H1 (cell line): ENCODE measurements at regions not wholly inside any gene's neighbourhood (a gene's known extent, or its start where the extent isn't known, plus 50 kb on each side); places are given as distances from the start of the nearest gene placed in this dataset.
A peak's percentile ranks its signal among the peaks of the same experiment; 100 is the strongest.

Experiments
- CTCF ChIA-PET: fragments of 300-600 bp; sonication (Branson Sonifier 250); formaldehyde crosslinking; loops from one replicate; lab custom pipeline; 2021; ENCODE audit not compliant: partially characterized antibody; lab: Charles Lee
- POLR2A ChIA-PET: fragments of 300-600 bp; sonication (Branson Sonifier 250); formaldehyde crosslinking; loops from one replicate; lab custom pipeline; 2021; ENCODE audit warnings: inconsistent platforms; ENCODE audit not compliant: partially characterized antibody; lab: Charles Lee
- DNase-seq, 2 experiments: peaks; one replicate each; pipeline versions ENCODE4 v3.0.0 to v3.0.0-alpha.2; 2010 to 2022; ENCODE audit warnings: low spot score in 2 of 2, low read depth in 1 of 2, mixed read lengths in 1 of 2
- FAIRE-seq: peaks from 2 replicates; lab custom pipeline; 2011; peaks lifted over from hg19 to GRCh38; lab: Jason Lieb, UNC
- H2AFZ ChIP-seq: 2 replicates; pipeline ENCODE4 v1.8.1; 2012; ENCODE audit warnings: low read length, inconsistent platforms
- H2AK5ac ChIP-seq: 2 replicates; pipeline ENCODE4 v1.6.1; 2013; ENCODE audit warnings: low read depth, low read length
- H2BK120ac ChIP-seq: replicated peaks from 2 replicates; pipeline ENCODE3; 2013; ENCODE audit warnings: low read depth, low read length, inconsistent platforms
- H2BK12ac ChIP-seq: 2 replicates; pipeline ENCODE4 v1.6.1; 2013; ENCODE audit warnings: low read depth, low read length
- H2BK15ac ChIP-seq: 2 replicates; pipeline ENCODE4 v1.6.1; 2013; ENCODE audit warnings: low read length
- H2BK20ac ChIP-seq: 2 replicates; pipeline ENCODE4 v1.6.1; 2013; ENCODE audit warnings: low read length
- H2BK5ac ChIP-seq: 2 replicates; pipeline ENCODE4 v1.6.1; 2013; ENCODE audit warnings: low read depth, low read length
- H3K14ac ChIP-seq: 2 replicates; pipeline ENCODE4 v1.6.1; 2013; ENCODE audit warnings: inconsistent platforms; ENCODE audit not compliant: insufficient read length
- H3K18ac ChIP-seq: 2 replicates; pipeline ENCODE4 v1.6.1; 2013; ENCODE audit warnings: low read length; ENCODE audit errors: extremely low read depth
- H3K23ac ChIP-seq: 2 replicates; pipeline ENCODE4 v1.6.1; 2013; ENCODE audit warnings: inconsistent platforms; ENCODE audit not compliant: insufficient read length
- H3K23me2 ChIP-seq: 2 replicates; pipeline ENCODE4 v1.6.1; 2013; ENCODE audit warnings: low read depth, low read length
- H3K27ac ChIP-seq: 2 replicates; pipeline ENCODE4 v1.6.1; 2011; ENCODE audit warnings: low read depth, low read length, inconsistent platforms
- H3K27me3 ChIP-seq, 4 experiments: replicated peaks in 1 of 4; 1 replicate in 1 of 4; 2 replicates in 3 of 4; pipeline versions ENCODE4 v1.6.1 to v1.8.1; 2011 to 2013; ENCODE audit warnings: low read length in 3 of 4, mild to moderate bottlenecking in 3 of 4, inconsistent platforms in 2 of 4, mixed read lengths in 2 of 4, moderate library complexity in 1 of 4; ENCODE audit not compliant: control insufficient read depth in 3 of 4, insufficient read depth in 3 of 4; ENCODE audit errors: extremely low read depth in 1 of 4
- H3K36me3 ChIP-seq, 4 experiments: 2 replicates each; pipeline versions ENCODE4 v1.6.1 to v1.8.1; 2011 to 2013; ENCODE audit warnings: mild to moderate bottlenecking in 4 of 4, low read length in 3 of 4, moderate library complexity in 2 of 4, control low read depth in 1 of 4, inconsistent platforms in 1 of 4; ENCODE audit not compliant: insufficient read depth in 4 of 4, control insufficient read depth in 2 of 4
- H3K4ac ChIP-seq: replicated peaks from 2 replicates; pipeline ENCODE3; 2013; ENCODE audit warnings: low read length, low read depth, mixed read lengths, inconsistent platforms; ENCODE audit not compliant: insufficient read length
- H3K4me1 ChIP-seq, 4 experiments: replicated peaks in 1 of 4; 1 replicate in 1 of 4; 2 replicates in 3 of 4; pipeline versions ENCODE4 v1.6.1 to v1.8.1; 2011 to 2013; ENCODE audit warnings: low read length in 3 of 4, inconsistent platforms in 2 of 4, mixed read lengths in 1 of 4; ENCODE audit not compliant: insufficient read depth in 4 of 4, control insufficient read depth in 3 of 4
- H3K4me2 ChIP-seq, 2 experiments: 2 replicates each; pipeline versions ENCODE4 v1.6.1 to v1.8.1; 2011 to 2013; ENCODE audit warnings: low read depth in 2 of 2, low read length in 2 of 2, control low read depth in 1 of 2, inconsistent platforms in 1 of 2, mild to moderate bottlenecking in 1 of 2; ENCODE audit not compliant: insufficient read depth in 1 of 2
- H3K4me3 ChIP-seq, 4 experiments: fragments of 200-600, 300-600 bp in 1 of 4; sonication (generic), shearing (Covaris generic), sonication (Bioruptor Twin) in 1 of 4; 2 replicates each; pipeline versions ENCODE4 v1.5.1 to v1.8.1; 2011 to 2016; ENCODE audit warnings: low read length in 4 of 4, low read depth in 3 of 4, control low read depth in 2 of 4, inconsistent platforms in 2 of 4, mild to moderate bottlenecking in 2 of 4, mixed read lengths in 1 of 4, moderate library complexity in 1 of 4; ENCODE audit not compliant: insufficient read depth in 2 of 4; ENCODE audit errors: extremely low read depth in 1 of 4
- H3K56ac ChIP-seq: replicated peaks from 2 replicates; pipeline ENCODE3; 2013; ENCODE audit warnings: low read depth, mild to moderate bottlenecking, mixed read lengths, low read length, inconsistent platforms; ENCODE audit not compliant: insufficient read length
- H3K79me1 ChIP-seq: 2 replicates; pipeline ENCODE4 v1.6.1; 2013; ENCODE audit warnings: low read depth, low read length, control low read depth
- H3K79me2 ChIP-seq, 2 experiments: 2 replicates each; pipeline versions ENCODE4 v1.6.1 to v1.8.1; 2012 to 2013; ENCODE audit warnings: low read length in 2 of 2, mild to moderate bottlenecking in 2 of 2, inconsistent platforms in 1 of 2; ENCODE audit not compliant: insufficient read depth in 2 of 2, control insufficient read depth in 1 of 2
- H3K9ac ChIP-seq, 4 experiments: replicated peaks in 1 of 4; 1 replicate in 1 of 4; 2 replicates in 3 of 4; pipeline versions ENCODE4 v1.6.1 to v1.8.1; 2011 to 2013; ENCODE audit warnings: low read depth in 3 of 4, low read length in 3 of 4, control low read depth in 2 of 4, mild to moderate bottlenecking in 2 of 4, moderate library complexity in 2 of 4, inconsistent platforms in 1 of 4; ENCODE audit errors: extremely low read depth in 1 of 4
- H3K9me3 ChIP-seq, 2 experiments: 2 replicates each; pipeline versions ENCODE4 v1.6.1 to v1.8.1; 2012 to 2013; ENCODE audit warnings: mild to moderate bottlenecking in 2 of 2, moderate library complexity in 2 of 2, control low read depth in 1 of 2, inconsistent platforms in 1 of 2, low read depth in 1 of 2, low read length in 1 of 2, mixed read lengths in 1 of 2; ENCODE audit not compliant: insufficient read depth in 2 of 2
- H4K20me1 ChIP-seq, 2 experiments: replicated peaks in 1 of 2; 2 replicates each; pipeline versions ENCODE3 to v1.8.1; 2011 to 2013; ENCODE audit warnings: inconsistent platforms in 2 of 2, low read length in 2 of 2, mild to moderate bottlenecking in 1 of 2; ENCODE audit not compliant: insufficient read depth in 2 of 2, control insufficient read depth in 1 of 2
- H4K5ac ChIP-seq: 2 replicates; pipeline ENCODE4 v1.6.1; 2013; ENCODE audit warnings: low read length, low read depth, mixed read lengths, inconsistent platforms; ENCODE audit not compliant: insufficient read length
- H4K8ac ChIP-seq: 2 replicates; pipeline ENCODE4 v1.8.0; 2013; ENCODE audit warnings: mild to moderate bottlenecking, moderate library complexity, low read length, inconsistent platforms; ENCODE audit not compliant: insufficient read depth; ENCODE audit errors: extremely low read depth
- H4K91ac ChIP-seq: replicated peaks from 2 replicates; pipeline ENCODE3; 2013; ENCODE audit warnings: low read length, mixed read lengths, inconsistent platforms; ENCODE audit not compliant: insufficient read length
- TEAD4 ChIP-seq: IDR thresholded peaks from 2 replicates; pipeline ENCODE4 v1.6.1; 2012; ENCODE audit warnings: low read depth, low read length, inconsistent platforms, mixed read lengths
- ZNF274 ChIP-seq: IDR thresholded peaks from 2 replicates; pipeline ENCODE4 v1.7.0; 2012; ENCODE audit warnings: low read length, borderline replicate concordance; ENCODE audit errors: extremely low read depth
- WGBS, 2 experiments: shearing (Covaris generic) in 1 of 2; methylation state at CpG; one replicate each; pipeline versions ENCODE4 v1.1.6 to v1.1.7; 2013 to 2015; ENCODE audit warnings: low lambda C conversion rate in 2 of 2, mixed read lengths in 2 of 2, inconsistent platforms in 1 of 2, low coverage in 1 of 2, missing lambda C conversion rate in 1 of 2; ENCODE audit not compliant: insufficient replicate concordance in 2 of 2, insufficient coverage in 1 of 2, insufficient read length in 1 of 2; ENCODE audit errors: extremely low coverage in 1 of 2, missing lambda C conversion rate in 1 of 2; 5-methylcytosine and 5-hydroxymethylcytosine counted together

- Histone ChIP-seq H3K23ac (no peak overlapping the region), H3K9ac (no peak overlapping the region), H3K79me2 (no peaks in the 10 kb centered on the region), H3K23me2 (no peaks in the 10 kb centered on the region), H2BK15ac (no peak overlapping the region), H4K5ac (no peak overlapping the region), H3K36me3 (no peaks in the 10 kb centered on the region), H4K91ac (no peak overlapping the region), H2BK5ac (no peak overlapping the region), H3K27me3 (no peaks in the 10 kb centered on the region), H3K4me1 (no peaks in the 10 kb centered on the region), H2BK120ac (no peak overlapping the region), H3K4me2 (no peak overlapping the region), H2BK20ac (no peak overlapping the region), H3K79me1 (no peaks in the 10 kb centered on the region), H2AK5ac (no peak overlapping the region), H3K18ac (no peak overlapping the region), H3K14ac (no peak overlapping the region), H3K4me3 (no peak overlapping the region), H3K9me3 (no peaks in the 10 kb centered on the region), H4K20me1 (no peaks in the 10 kb centered on the region), H2BK12ac (no peak overlapping the region), H3K27ac (no peak overlapping the region), H2AFZ (peak overlapping the region; percentile 96), H4K8ac (no peak overlapping the region), H3K4ac (no peak overlapping the region), H3K56ac (no peak overlapping the region)
- CTCF ChIA-PET, result no interaction called here
- no peak for DNase-seq
- TF ChIP-seq TEAD4 (peak; percentile 25; the same call in 1 of the 2 replicates), ZNF274 (no peak)
- POLR2A ChIA-PET, result no interaction called here
- no peak for FAIRE-seq
- 62% methylated on average over 3 of the region's 3 CpGs; no CpG with 5 or more reads in 1 of the 2 experiments for WGBS, 2 experiments
Observed at GRCh38 chr1:189628857-189629256, 848.8 kb downstream of the BRINP3 start.
